Uterus (tissue), 2 donors: ENCODE measurements at regions not wholly inside any gene's neighbourhood (a gene's known extent, or its start where the extent isn't known, plus 50 kb on each side); places are given as distances from the start of the nearest gene placed in this dataset.

Experiments used
- POLR2A ChIP-seq, 2 donors: fragments of 450-650 bp; IDR thresholded peaks; one replicate each; pipeline ENCODE4 v1.6.1; 2016; ENCODE audit warnings: antibody characterized with exemption in 2 of 2, mild to moderate bottlenecking in 1 of 2, moderate library complexity in 1 of 2
- TF ChIP-seq, protein P1 (sequence below), 4 experiments: fragments of 200-600 bp in 2 of 4; fragments of 450-650 bp in 2 of 4; sonication (generic) in 2 of 4; IDR thresholded peaks; one replicate each; pipeline ENCODE4 v1.5.1; 2016 to 2019; ENCODE audit warnings: antibody characterized with exemption in 4 of 4, mild to moderate bottlenecking in 2 of 4, moderate library complexity in 1 of 4

DNA sequence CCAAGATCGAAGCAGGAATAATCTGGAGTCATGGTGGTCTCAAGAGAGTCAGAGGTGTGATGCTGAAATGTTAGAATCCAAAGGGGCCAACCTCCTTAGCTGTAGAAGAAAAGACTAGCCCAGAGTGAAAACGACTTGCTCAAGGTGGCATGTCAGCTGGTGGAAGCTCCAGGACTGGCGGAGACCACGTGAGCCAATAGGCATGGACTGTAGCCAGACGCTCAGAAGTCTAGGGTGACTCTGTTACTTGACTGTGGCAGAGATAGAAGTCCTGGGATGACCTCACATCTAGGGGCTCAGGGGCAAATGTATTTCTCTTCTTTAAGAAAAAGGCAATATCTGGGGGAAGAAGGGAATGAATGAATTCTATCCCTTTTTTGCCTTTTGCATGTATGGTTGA is 267.4 kb downstream of the ATG4C start:
- TF ChIP-seq, protein P1, sequence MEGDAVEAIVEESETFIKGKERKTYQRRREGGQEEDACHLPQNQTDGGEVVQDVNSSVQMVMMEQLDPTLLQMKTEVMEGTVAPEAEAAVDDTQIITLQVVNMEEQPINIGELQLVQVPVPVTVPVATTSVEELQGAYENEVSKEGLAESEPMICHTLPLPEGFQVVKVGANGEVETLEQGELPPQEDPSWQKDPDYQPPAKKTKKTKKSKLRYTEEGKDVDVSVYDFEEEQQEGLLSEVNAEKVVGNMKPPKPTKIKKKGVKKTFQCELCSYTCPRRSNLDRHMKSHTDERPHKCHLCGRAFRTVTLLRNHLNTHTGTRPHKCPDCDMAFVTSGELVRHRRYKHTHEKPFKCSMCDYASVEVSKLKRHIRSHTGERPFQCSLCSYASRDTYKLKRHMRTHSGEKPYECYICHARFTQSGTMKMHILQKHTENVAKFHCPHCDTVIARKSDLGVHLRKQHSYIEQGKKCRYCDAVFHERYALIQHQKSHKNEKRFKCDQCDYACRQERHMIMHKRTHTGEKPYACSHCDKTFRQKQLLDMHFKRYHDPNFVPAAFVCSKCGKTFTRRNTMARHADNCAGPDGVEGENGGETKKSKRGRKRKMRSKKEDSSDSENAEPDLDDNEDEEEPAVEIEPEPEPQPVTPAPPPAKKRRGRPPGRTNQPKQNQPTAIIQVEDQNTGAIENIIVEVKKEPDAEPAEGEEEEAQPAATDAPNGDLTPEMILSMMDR (IDR thresholded peaks at IDR 0.05) = no peak
- TF ChIP-seq POLR2A (IDR thresholded peaks at IDR 0.05) = no peak
